AG04450 (cell line): ENCODE measurements at regions not wholly inside any gene's neighbourhood (a gene's known extent, or its start where the extent isn't known, plus 50 kb on each side); places are given as distances from the start of the nearest gene placed in this dataset.

Experiments used
- CTCF ChIA-PET: fragments of 300-600, 350-600 bp; formaldehyde crosslinking; extraction: SDS; loops from one replicate; lab custom pipeline; 2022; ENCODE audit warnings: antibody characterized with exemption, inconsistent platforms; lab: Charles Lee
- POLR2A ChIA-PET: fragments of 350-600 bp; formaldehyde crosslinking; extraction: SDS; loops from one replicate; lab custom pipeline; 2021; ENCODE audit warnings: antibody characterized with exemption, inconsistent platforms; lab: Yijun Ruan, JAX
- DNase-seq: peaks from one replicate; pipeline ENCODE4 v3.0.0-alpha.2; 2011; ENCODE audit warnings: low read depth, low spot score
- H3K27ac ChIP-seq: one replicate; pipeline ENCODE4 v1.5.1; 2012; ENCODE audit warnings: low read depth, low read length, control low read depth
- H3K27me3 ChIP-seq: one replicate; pipeline ENCODE4 v1.6.0; 2012; ENCODE audit warnings: low read length; ENCODE audit not compliant: control insufficient read depth, insufficient read depth
- H3K4me3 ChIP-seq: 2 replicates; pipeline ENCODE4 v1.5.1; 2011; ENCODE audit warnings: mild to moderate bottlenecking, low read depth, low read length, control low read depth
- H3K9me3 ChIP-seq: 2 replicates; pipeline ENCODE4 v1.5.1; 2012; ENCODE audit warnings: low read length; ENCODE audit not compliant: control insufficient read depth, insufficient read depth
- TF ChIP-seq, protein P1 (sequence below): IDR thresholded peaks from 2 replicates; pipeline ENCODE4 v1.5.1; 2011; ENCODE audit warnings: low read depth, low read length, control low read depth, inconsistent platforms

DNA sequence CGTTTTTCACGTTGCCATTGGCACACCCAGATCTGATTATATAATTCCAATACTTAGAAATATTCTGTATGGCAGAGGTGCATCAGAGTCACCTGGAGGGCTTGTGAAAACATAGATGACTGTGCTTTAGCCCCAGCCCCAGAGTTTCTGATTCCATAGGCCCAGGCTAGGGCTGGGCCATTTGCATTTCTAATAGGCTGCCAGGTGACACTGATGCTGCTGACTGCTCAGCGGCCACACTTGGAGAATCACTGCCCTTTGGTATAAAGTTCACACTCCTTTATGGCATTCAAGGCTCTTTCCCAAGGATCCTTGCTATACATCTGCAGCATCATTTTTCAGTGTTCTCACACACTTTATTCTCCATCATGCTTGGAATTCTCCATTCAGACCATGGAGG lies 137.1 kb downstream of the AKAP11 start:
- DNase-seq: no peak
- Histone ChIP-seq H3K9me3 (no peaks in the 10 kb centered on the region), H3K27ac (no peak overlapping the region), H3K27me3 (peaks cover 6% of the 10 kb centered on the region), H3K4me3 (no peak overlapping the region)
- TF ChIP-seq, protein P1, sequence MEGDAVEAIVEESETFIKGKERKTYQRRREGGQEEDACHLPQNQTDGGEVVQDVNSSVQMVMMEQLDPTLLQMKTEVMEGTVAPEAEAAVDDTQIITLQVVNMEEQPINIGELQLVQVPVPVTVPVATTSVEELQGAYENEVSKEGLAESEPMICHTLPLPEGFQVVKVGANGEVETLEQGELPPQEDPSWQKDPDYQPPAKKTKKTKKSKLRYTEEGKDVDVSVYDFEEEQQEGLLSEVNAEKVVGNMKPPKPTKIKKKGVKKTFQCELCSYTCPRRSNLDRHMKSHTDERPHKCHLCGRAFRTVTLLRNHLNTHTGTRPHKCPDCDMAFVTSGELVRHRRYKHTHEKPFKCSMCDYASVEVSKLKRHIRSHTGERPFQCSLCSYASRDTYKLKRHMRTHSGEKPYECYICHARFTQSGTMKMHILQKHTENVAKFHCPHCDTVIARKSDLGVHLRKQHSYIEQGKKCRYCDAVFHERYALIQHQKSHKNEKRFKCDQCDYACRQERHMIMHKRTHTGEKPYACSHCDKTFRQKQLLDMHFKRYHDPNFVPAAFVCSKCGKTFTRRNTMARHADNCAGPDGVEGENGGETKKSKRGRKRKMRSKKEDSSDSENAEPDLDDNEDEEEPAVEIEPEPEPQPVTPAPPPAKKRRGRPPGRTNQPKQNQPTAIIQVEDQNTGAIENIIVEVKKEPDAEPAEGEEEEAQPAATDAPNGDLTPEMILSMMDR: no peak
- CTCF ChIA-PET: no interaction called here
- POLR2A ChIA-PET: no interaction called here

DNA sequence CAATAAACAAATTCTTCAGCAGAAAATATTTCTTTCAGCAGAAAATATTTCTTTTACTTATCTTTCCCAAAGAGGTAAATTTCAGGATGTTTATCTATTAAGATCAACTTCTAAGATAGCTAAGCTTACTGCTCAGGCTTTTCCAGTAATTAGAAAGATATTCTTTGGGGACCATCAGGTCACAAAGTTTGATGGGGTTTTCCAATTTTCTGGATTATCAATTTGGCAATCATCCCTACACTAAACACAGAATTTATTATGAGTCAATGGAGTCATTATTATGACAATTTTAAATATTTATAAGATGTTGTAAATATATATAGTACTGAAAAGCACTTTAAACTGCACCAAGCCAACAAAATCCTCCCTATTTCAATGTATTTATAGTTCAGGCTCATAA lies 137.6 kb downstream of the AKAP11 start:
- H3K9me3 ChIP-seq: no peaks in the 10 kb centered on the region
- H3K4me3 ChIP-seq: no peak overlapping the region
- ChIA-PET CTCF (no interaction called here), POLR2A (no interaction called here)
- H3K27ac ChIP-seq: no peak overlapping the region
- TF ChIP-seq, protein P1: no peak
- no peak for DNase-seq
- H3K27me3 ChIP-seq: peaks cover 6% of the 10 kb centered on the region

DNA sequence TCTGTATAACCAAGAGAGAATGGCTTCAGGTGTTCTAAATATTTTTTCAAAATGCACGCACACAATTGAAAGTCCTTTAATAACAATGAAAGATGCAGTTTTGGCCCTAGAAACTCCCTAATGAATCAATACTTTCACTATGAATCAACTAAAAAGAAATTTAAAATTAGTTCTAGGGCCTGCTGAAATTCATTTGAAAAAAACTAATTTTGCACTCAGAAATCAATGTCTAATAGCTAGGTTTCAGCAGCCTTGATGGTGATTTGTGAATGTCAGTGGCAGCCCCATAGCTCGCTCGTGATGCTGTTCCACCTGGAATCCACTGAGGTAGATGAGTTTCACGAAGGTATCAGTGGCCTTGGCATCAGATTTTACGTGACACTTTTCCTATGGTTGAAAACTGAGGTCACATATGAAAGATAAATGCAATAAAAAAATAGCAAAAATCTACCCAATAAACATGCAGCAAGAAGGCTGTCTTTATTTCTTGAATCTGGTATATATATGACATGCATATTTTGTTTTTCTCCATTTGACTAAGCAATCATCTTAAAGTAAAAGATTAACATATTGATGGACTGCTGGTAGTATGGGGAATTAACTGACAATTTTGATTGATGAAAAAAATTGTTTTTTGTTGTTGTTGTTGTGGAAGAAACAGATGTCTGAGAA lies 141.0 kb downstream of the AKAP11 start:
- TF ChIP-seq, protein P1: no peak
- ChIA-PET POLR2A (no interaction called here), CTCF (no interaction called here)
- no peaks in the 10 kb centered on the region for H3K9me3 ChIP-seq
- no peak for DNase-seq
- H3K4me3 ChIP-seq: no peak overlapping the region
- H3K27me3 ChIP-seq: peaks cover 8% of the 10 kb centered on the region
- no peak overlapping the region for H3K27ac ChIP-seq

DNA sequence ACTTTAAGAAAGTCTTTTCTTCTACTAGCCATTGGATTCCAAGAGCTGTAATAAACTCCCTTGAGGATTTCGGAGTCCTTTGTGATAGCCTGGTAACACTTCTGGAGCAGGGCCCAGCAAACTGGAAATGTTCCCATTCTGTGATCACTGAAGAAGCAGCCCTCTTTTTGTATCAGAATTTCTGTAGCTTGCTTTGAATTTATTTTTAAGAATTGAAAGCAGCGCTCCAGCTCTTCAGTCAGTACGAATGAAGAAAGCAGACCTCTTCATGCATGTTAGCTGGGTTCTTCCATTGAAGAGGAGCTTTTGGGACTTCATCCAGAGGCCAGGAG lies 141.5 kb downstream of the AKAP11 start:
- Histone ChIP-seq H3K4me3 (no peak overlapping the region), H3K27ac (no peak overlapping the region), H3K9me3 (no peaks in the 10 kb centered on the region), H3K27me3 (peaks cover 8% of the 10 kb centered on the region)
- POLR2A ChIA-PET: no interaction called here
- DNase-seq: no peak
- CTCF ChIA-PET: no interaction called here
- TF ChIP-seq, protein P1: no peak

DNA sequence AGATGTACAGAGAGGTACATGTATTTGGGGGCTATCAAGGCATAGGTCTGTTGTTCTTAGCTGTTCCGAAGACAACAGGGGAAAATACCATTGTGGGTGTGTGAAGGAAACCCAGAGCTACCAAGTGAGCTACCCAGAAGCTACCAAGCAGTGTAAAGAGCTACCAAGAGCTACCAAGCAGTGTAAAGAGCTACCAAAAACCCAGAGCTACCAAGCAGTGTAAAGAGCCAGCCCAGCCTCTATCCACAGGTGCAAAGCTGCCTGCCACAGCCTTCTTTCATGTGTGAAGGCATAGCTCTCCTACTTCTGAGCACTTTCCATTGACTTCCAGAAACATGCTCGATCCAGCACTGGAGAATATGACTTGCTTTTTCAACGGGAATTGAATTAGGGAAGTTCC lies 145.7 kb downstream of the AKAP11 start:
- Histone ChIP-seq H3K27me3 (peaks cover 5% of the 10 kb centered on the region), H3K4me3 (no peak overlapping the region), H3K27ac (no peak overlapping the region), H3K9me3 (no peaks in the 10 kb centered on the region)
- TF ChIP-seq, protein P1: no peak
- CTCF ChIA-PET: no interaction called here
- no peak for DNase-seq
- POLR2A ChIA-PET: no interaction called here
